ENCODE measurements at regions not wholly inside any gene's neighbourhood (a gene's known extent, or its start where the extent isn't known, plus 50 kb on each side); places are given as distances from the start of the nearest gene placed in this dataset.
"Not testable (repeated sequence)": the region's sequence is repeated elsewhere in the genome, so short reads cannot be mapped to it uniquely, and the experiment has no call there.

GRCh38 chrX:92774016-92774415, 899.4 kb downstream of the NAP1L3 start:
- H3K9ac ChIP-seq (ENCODE audit: low read length in 3 of 3); DNase-seq; H3K27me3 ChIP-seq (ENCODE audit: control insufficient read depth, insufficient read depth, low read length); H3K9me3 ChIP-seq (ENCODE audit: control insufficient read depth in 2 of 3, insufficient read depth in 1 of 3, low read length in 3 of 3); H3K36me3 ChIP-seq (ENCODE audit: control insufficient read depth in 2 of 3, insufficient read depth in 3 of 3, low read length in 3 of 3); H3K27ac ChIP-seq (ENCODE audit: low read depth in 2 of 2, low read length in 2 of 2); intact Hi-C loops (cut with DNase I); FAIRE-seq; H3K4me1 ChIP-seq (ENCODE audit: control insufficient read depth in 2 of 3, insufficient read depth in 2 of 3, low read depth in 1 of 3, low read length in 3 of 3); H3K4me3 ChIP-seq (ENCODE audit: low read length in 3 of 3): not testable (repeated sequence)

- intact Hi-C loops (cut with DNase I); H3K4me1 ChIP-seq (ENCODE audit: control insufficient read depth in 2 of 3, insufficient read depth in 2 of 3, low read depth in 1 of 3, low read length in 3 of 3); H3K9ac ChIP-seq (ENCODE audit: low read length in 3 of 3); DNase-seq; H3K27me3 ChIP-seq (ENCODE audit: control insufficient read depth, insufficient read depth, low read length); H3K9me3 ChIP-seq (ENCODE audit: control insufficient read depth in 2 of 3, insufficient read depth in 1 of 3, low read length in 3 of 3); H3K27ac ChIP-seq (ENCODE audit: low read depth in 2 of 2, low read length in 2 of 2); H3K4me3 ChIP-seq (ENCODE audit: low read length in 3 of 3); FAIRE-seq; H3K36me3 ChIP-seq (ENCODE audit: control insufficient read depth in 2 of 3, insufficient read depth in 3 of 3, low read length in 3 of 3): not testable (repeated sequence)
Observed at GRCh38 chrX:92760963-92761362, 912.4 kb downstream of the NAP1L3 start.
